Stimulated activated CD8-positive, alpha-beta memory T cell treated with anti-CD3 and anti-CD28 coated beads, Interleukin-12 subunit alpha, Interleukin-12 subunit beta, amount 100 ng/mL, for 24 hours (primary cell): ENCODE measurements at regions not wholly inside any gene's neighbourhood (a gene's known extent, or its start where the extent isn't known, plus 50 kb on each side); places are given as distances from the start of the nearest gene placed in this dataset.

Experiments
- DNase-seq: peaks from one replicate; pipeline ENCODE4 v3.0.0-alpha.2; 2020; ENCODE audit errors: extremely low read depth

GRCh38 chr18:78697446-78697845 lies 282.2 kb upstream of the SALL3 start:
- DNase-seq, result no peak

GRCh38 chr18:78698914-78699313 lies 280.7 kb upstream of the SALL3 start:
- DNase-seq, result no peak

GRCh38 chr18:78699499-78699898 lies 280.1 kb upstream of the SALL3 start:
- no peak for DNase-seq

GRCh38 chr18:78701771-78702396 lies 277.7 kb upstream of the SALL3 start:
- DNase-seq, result no peak

GRCh38 chr18:78703291-78703690 lies 276.3 kb upstream of the SALL3 start:
- no peak for DNase-seq

- DNase-seq, result no peak
Measured at GRCh38 chr18:78704971-78705461, 274.6 kb upstream of the SALL3 start.

- DNase-seq, result no peak
Measured at GRCh38 chr18:78709261-78709809, 270.3 kb upstream of the SALL3 start.

GRCh38 chr18:78711316-78711715 lies 268.3 kb upstream of the SALL3 start:
- DNase-seq, result no peak

GRCh38 chr18:78711971-78712370 lies 267.6 kb upstream of the SALL3 start:
- no peak for DNase-seq

GRCh38 chr18:78713069-78713468 lies 266.5 kb upstream of the SALL3 start:
- DNase-seq, result no peak

- no peak for DNase-seq
Measured at GRCh38 chr18:78713726-78714125, 265.9 kb upstream of the SALL3 start.

GRCh38 chr18:78716022-78716421 lies 263.6 kb upstream of the SALL3 start:
- DNase-seq, result no peak

GRCh38 chr18:78716581-78716980 lies 263.0 kb upstream of the SALL3 start:
- no peak for DNase-seq

- DNase-seq, result no peak
Measured at GRCh38 chr18:78717051-78717765, 262.4 kb upstream of the SALL3 start.

GRCh38 chr18:78717766-78718150 lies 261.9 kb upstream of the SALL3 start:
- DNase-seq, result no peak

- no peak for DNase-seq
Measured at GRCh38 chr18:78719821-78720220, 259.8 kb upstream of the SALL3 start.

GRCh38 chr18:78720456-78721237 lies 259.0 kb upstream of the SALL3 start:
- no peak for DNase-seq

- DNase-seq, result no peak
Measured at GRCh38 chr18:78721238-78721875, 258.3 kb upstream of the SALL3 start.

- no peak for DNase-seq
Measured at GRCh38 chr18:78721981-78722380, 257.6 kb upstream of the SALL3 start.

- no peak for DNase-seq
Measured at GRCh38 chr18:78722386-78722785, 257.2 kb upstream of the SALL3 start.

- DNase-seq, result no peak
Measured at GRCh38 chr18:78722929-78723710, 256.5 kb upstream of the SALL3 start.
